CD4-positive, alpha-beta T cell treated with Interleukin-10 for 1 hour (primary cell): ENCODE measurements at regions not wholly inside any gene's neighbourhood (a gene's known extent, or its start where the extent isn't known, plus 50 kb on each side); places are given as distances from the start of the nearest gene placed in this dataset.
"Not testable (repeated sequence)": the region's sequence is repeated elsewhere in the genome, so short reads cannot be mapped to it uniquely, and the experiment has no call there.

Experiments
- DNase-seq: peaks from one replicate; pipeline ENCODE4 v3.0.0-alpha.2; 2020

DNA sequence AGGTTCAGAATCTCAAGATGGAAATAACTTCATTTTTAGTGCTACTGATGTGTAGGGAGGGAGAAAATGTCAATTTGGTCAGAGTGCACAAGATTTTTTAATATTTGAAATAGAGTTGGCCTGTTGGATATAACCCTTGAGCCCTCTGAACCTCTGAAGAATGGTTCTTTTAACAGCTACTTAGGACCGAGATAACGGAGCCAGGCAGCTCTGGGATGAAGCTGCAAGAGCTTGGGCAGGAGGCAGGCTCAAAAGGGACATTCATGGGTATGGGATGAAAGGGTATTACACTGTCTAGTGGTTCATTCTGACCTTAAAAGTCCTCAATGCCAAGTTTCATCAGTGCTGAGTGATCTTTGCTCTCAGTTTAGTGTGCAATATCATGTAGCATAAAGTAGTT lies 111.4 kb upstream of the CPHXL start:
- no peak for DNase-seq

DNA sequence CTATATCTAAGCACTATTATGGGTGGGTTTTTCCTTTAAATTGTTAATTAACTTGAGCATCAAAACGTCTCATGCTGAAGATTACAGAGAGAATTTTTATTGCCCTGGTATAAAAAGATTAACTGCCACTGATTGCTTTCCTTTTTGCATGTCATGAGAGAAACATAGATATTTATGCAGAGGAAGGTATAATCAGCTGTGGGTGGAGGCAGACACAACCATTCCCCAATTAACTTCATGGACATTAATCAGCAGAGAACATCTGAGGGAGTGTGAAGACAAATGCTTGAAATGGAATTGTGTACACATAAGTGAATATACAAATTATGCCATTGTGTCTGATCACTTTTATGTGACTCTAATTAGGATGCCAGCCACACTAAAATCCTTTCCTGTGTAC lies 115.2 kb upstream of the CPHXL start:
- no peak for DNase-seq

DNA sequence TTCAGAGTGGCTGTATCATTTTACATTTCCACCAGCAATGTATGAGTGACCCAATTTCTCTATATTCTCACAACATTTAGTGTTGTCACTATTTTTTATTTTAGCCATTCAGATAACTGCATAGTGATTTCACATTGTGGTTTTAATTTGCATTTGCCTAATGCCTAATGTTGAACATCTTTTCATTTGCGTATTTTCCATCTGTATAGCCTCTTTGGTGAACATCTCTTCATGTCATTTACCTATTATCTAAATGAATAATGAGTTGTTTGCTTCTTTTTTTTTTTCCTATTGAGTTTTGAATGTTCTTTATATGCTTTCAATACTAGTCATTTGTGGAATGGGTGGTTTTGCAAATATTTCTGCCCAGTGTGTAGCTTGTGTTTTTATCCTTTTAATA lies 120.9 kb upstream of the CPHXL start:
- DNase-seq: no peak

DNA sequence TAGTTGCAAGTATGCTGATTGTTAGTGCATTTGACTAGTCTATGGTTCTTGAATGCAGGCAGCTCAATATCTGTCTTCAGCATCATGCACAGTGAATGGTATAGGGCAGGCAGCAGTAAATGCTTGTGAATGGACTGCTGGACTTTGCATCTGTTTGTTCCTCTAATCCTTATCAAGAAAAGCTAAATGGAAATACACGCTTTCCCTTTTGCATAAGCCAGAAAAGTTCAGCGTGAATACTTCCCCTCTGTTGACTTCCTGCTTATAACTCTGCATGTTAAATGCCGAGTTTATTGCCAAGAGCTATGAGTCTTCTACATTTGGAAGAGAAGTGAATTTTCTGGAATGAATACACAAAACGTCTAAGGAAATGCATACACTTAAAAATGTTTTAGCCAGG lies 127.9 kb upstream of the CPHXL start:
- DNase-seq: no peak

DNA sequence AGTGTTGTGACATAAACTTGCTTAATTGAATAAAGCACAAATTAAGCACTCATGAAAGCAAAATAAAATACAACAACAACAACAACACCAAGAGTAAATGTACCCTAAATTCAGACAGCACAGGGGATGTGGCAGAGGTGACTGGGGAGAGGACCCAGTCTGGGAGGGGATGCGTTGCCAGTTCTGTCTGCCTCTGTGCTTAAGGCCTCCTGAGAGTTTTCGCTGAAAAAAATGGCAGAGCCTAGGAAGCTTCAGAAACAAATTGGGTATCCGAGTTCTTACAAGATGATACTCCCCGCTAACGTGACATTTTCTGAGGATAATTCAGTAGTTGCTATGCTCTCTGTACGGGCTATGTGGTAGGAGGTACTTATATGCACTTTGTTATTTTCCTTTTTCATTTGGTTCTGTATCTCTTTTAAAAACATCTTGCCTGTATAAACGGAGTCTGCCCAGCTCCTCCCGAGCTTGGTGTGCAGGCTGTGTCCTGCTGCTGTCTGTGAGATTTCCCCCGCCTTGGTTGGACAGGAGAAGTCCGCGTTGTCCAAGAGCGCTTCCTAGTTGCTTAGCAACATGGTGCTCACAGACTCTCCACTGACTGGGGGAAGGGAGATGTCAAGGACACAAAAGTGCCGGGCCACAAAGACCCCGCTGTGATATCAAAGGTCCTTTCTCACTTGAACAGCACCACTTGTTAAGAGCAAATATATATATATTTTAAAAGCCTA lies 134.2 kb upstream of the CPHXL start:
- no peak for DNase-seq

DNA sequence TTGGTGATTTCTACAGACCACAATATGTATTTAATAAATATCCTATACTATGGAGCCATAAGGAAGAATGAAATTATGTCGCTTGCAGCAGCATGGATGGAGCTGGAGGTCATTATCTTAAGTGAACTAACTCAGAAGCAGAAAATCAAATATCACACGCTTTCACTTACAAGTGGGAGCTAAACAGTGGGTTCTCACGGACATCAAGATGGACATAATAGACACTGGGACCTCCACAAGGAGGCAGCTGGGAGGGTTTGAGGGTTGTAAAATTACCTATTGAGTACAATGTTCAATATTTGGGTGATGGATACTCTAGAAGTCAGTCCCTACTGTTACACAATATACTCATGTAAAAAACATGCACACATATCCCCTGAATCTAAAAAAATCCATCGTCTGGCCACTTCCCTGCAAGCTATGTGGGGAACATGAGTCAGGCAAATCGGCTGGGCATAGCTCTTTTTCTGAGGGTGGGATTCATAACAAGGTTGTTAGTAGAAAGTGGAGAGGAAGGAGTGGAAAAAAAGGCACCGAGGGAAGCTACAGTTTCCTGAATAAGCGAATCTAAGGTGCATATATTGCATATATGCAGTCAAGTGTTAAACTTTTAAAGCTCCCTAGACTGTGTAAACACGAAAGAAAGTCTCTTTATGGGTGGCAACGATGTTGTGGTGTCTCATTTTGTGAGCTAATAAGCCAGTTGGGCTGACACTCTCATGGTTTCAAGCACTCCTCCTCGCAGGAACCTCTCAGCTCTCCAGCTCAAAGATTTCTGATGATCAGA lies 135.2 kb upstream of the CPHXL start:
- DNase-seq: no peak

DNA sequence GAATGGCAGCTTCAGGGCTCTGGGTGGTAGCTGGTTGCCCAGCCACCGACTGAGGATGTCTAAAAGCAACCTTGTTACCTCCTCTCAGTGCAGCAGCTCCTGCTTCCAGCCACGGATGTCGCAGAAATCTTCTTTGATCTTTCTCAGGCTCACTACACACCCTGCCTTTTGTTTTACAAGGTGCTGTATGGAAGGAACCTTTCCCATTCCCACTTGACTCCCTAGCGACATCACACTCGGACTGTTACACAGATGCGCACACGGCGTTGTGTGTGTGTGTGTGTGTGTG lies 135.8 kb upstream of the CPHXL start:
- DNase-seq: no peak

DNA sequence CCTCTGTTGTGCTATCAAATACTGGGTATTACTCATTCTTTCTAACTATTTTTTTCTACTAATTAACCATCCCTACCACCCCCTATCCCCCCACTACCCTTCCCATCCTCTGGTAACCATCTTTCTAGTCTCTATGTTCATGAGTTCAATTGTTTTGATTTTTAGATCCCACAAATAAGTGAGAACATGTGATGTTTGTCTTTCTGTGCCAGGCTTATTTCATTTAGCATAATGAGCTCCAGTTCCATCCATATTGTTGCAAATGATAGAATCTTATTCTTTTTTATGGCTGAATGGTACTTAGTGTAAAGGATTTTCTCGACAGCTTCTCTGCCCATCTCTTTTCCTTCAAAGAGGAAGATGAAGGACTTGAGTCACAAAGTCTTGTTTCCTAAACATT lies 138.0 kb upstream of the CPHXL start:
- no peak for DNase-seq

DNA sequence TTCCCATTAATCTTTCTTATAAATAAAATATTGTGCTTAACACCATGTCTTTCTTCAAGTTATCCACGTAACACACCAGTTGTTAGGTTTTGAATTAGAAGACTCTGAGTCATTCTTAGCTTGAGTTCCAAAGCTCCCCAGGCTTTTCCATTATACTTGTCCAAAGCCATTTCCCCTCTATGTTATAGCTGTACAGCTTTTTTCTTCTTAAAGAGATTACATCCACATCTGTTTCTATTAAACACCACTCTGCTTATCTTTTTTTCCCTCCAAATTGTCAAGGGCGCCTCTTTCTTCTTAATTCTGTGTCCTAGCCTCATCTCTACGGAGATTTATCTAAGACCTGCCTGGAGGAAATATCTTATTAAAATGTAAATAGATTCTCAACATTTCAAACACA lies 139.4 kb upstream of the CPHXL start:
- no peak for DNase-seq

DNA sequence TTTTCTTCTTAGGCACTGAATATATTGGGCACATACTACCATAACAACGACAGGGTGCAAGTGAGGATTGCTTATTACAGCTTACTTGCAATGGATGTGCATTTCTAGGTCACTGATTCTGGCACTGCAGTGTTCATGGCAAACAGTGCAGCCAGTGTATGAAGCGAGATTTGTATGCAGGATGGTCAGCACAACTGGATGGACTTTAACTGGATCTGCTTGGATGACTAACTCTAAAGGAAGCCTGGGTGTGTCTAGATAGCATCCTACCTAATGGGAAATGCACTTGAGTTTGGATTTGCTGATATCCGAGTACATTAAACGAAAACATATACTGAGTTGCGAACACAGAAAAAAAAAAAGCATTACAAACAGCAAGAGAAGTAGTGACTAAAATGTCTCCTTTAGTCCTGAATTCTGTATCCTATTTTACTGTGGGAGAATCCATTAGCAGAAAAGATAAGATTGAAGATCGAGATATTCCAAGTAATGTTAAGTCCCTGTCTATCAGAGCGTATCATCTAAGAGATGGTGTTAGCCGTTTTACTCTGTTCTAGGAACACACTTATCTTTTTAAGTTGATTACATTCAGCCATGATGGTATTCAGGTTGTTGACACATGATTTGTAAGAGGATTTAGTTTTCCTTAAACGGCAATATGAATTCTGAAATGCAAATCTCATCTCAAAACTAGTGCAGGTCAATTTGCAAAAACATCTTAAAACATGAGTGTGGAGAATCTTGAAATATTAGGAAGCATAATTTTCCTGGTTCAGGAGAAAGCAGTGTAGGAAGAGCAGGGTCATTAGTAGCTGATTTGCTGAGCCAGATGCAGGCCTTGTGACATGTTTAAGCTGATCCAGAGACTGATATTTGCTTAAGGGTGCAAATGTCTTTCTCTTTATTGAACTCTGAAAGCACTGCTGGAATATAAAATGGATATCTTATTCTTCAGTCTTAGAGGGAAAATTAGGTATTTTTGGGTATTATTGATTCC lies 142.6 kb upstream of the CPHXL start:
- DNase-seq: no peak

DNA sequence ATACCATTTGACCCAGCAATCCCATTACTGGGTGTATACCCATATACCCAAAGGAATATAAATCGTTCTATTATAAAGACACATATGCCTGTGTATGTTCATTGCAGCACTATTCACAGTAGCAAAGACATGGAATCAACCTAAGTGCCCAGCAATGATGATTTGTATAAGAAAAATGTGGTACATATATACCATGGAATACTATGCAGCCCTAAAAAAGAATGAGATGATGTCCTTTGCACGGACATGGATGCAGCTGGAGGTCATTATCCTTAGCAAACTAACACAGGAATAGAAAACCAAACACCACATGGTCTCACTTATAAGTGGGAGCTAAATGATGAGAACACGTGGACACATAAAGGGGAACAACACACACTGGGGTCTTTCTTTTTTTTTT lies 155.0 kb upstream of the CPHXL start:
- DNase-seq: not testable (repeated sequence)

DNA sequence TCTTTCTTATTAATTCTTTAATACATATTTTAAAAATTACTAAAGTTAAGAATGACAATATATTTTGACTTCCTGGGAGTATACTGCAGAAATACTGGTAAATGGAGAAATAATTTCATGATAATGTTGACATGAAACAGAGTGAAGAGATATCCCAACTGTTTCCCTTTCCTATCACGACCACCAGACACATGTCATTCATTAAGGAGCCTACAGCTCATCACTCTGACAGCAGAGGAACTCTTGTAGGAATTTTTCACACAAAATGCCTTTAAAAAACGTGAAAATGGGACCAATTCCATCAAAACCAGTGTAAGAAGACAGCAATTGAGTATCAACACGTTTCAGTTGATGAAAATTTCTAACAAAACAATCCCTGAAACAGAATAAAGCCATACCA lies 172.9 kb upstream of the CPHXL start:
- no peak for DNase-seq

DNA sequence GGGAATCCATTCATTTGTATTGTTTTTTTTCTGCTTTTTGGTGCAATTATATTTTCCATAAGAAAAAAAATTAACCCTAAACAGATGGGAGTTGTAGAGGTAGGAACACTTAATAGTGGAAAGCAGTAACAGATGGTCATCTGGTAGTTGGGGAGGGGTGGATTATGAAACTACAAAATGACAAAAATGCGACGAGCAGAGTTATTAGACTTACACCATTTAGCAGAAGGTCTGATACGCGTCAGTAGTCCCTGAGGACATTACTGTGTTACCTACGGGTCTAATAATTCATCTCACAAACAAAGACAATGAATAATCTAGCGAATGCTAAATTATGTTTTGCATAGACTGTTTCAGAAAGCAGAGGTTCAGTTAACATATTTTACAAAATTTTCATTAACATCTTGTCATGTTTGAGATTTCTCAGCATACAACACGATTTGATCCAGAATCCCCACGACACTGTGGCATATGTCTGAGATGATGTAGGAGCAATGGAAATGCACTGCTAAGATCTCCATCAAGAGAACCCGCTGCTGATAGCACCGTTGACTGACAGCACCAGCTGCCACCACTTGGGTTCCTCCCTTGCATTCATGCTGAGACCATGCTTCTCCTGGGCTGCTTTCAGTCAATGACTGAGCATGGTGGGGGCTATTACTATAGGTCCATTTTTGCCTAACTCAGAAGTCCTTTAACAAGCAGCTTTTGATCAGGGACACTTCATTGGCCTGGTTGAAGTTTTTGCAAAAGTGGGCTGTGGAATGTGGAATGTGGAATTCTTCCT lies 182.2 kb upstream of the CPHXL start:
- DNase-seq: no peak

DNA sequence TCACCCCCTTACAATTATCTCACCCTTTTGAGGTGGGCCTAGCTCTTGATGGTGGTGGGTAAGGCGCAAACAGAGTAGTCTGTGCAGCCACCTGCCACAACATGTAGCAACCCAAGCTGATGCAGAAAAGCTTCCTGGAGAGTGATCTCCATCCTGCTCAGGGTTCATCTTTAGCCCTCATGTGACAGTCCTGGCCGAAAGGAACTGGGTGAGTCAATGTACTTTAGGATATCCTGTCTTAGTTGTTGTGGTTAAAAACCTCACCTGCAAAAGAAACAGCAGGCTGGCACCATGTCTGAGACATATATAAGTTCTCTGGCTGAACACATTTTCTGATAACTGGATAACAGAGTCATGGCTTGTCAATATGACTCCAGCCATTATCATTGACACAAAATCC lies 183.5 kb upstream of the CPHXL start:
- no peak for DNase-seq

DNA sequence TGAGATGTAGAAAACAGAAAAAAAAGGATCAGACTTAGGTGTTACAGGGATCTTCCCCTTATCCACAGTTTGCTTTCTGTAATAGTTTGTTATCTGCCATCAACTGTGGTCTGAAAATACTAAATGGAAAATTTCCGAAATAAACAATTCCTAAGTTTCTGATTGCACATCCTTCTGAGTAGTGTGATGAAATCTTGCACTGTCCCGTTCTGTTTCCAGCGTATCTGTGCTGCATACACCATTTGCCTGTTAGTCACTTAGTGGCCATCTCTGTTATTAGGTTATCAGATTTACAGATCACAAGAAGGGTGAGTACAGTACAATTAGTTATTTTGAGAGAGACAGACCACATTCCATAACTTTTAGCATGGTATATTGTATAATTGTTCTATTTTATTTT lies 185.6 kb upstream of the CPHXL start:
- DNase-seq: no peak

DNA sequence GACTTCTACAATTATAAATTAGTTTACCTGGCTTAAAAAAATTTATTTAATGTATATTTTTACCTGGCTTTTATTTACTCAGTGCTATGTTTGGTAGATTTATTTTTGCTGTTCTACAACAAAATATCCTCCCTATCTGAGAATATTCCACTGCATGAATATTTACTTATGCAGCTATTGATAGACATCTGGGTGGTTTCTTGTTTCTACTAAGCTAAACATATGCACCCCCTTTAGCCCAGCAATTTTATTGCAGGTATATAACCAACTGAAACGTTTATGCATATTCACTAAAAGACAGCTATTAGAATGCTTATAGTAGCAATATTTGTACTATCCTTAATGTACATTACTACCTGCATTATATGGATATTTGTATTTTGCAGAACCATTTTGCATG lies 187.7 kb upstream of the CPHXL start:
- no peak for DNase-seq

DNA sequence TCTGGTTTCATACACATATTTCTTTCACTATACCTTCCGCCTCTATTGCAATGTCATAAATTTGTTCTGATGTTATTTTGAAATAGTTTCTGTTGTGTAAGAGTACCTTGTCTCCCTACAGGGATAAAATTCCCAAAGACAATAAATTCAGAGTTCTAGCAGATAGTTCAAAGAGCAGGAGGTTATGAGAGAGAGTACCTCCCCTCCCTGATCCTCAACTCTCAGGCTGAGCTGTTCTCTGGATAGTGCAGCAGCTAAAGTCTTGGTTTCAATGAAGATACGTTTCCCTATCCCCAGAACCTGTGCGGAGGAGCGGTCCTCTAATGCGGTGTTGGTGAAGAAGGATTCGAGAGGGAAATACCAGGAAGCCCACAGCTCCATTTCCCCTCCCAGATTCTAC lies 190.2 kb upstream of the CPHXL start:
- no peak for DNase-seq

DNA sequence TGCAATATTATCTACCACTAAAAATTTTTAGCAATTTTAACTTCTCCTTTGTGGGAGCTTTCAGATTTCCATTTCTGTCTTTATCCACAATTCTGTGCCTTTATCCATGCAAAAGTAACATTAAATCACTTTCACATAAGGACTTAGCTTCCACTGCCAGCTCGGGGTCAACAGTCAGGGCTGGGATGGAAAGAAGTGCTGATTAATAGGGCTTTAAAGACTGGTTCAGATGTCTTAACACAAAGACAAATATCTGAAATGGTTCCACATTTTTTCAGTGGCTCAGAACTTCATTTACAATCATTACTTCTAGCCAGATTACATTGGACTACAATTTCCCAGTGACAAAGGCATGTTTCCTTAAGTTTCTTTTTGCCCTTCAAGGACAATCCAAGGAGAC lies 191.8 kb upstream of the CPHXL start:
- no peak for DNase-seq

DNA sequence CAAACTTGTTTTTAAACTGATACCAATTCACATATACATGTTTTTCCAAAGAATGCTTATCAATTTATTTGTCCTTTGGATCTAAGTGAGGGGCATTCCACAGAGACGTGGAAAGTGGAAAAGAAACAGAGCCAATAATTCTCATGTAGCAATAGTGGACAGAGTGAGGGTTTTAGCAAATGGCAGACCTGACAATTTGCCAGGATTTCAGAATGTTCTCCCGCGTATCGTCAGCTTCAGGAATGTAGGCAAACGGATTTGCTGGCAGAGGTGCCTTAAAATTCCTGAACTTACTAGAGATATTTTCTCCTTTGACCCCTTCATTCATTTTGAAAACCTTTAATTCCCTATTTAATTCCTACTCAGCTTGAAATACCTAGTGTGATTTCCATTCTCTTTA lies 193.4 kb upstream of the CPHXL start:
- no peak for DNase-seq

DNA sequence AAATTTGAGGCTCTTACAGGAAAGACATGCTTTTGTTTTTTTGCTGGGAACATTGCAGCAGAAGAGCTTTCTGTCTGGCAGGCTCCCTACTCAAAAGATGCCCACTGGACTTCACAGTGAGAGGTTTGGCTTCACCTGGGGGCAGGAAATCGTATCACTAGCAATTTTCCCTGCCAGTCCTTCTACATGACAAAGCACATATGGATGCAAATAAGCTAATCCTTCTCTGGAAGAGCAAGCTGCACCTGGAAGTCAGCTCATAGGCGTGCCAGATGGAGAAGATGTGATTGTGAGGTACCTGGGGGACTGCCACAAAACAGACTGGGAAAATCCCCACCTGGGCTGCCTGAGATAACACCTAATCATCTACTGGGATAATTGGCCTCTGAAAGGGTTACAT lies 195.0 kb upstream of the CPHXL start:
- no peak for DNase-seq

DNA sequence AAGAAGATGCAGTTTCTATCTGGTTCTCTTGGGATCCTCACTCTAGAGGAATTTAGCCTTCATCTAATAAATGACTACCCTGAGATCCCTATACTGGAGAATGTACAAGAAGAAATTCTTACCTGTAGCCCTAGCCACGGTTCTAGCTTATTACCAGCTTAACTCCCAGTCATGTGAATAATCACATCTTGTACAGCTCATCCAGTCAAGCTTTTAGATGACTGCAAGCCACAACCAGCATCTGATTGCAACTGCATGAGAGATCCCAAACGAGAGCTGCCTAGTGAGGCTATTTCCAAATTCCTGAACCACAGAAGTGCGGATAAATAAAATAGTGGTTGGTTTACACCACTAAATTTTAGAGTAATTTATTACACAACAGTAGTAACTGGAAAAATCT lies 196.0 kb upstream of the CPHXL start:
- no peak for DNase-seq

DNA sequence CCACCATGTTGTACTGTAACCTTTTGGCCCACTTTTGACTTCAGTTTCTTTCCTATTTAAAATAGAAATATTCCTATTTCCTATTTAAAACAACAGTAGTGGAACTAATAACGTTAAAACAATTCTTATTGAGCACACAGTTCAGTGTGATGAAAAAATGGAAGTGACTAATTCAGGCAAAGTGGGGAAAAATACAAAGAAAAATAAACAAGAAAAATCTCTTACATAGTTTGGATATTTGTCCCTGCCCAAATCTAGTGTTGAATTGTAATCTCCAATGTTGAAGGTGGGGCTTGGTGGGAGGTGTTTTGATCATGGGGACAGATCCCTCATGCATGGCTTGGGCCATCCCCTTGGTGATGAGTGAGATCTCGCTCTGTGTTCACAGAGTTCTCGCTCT lies 198.1 kb upstream of the CPHXL start:
- DNase-seq: no peak

DNA sequence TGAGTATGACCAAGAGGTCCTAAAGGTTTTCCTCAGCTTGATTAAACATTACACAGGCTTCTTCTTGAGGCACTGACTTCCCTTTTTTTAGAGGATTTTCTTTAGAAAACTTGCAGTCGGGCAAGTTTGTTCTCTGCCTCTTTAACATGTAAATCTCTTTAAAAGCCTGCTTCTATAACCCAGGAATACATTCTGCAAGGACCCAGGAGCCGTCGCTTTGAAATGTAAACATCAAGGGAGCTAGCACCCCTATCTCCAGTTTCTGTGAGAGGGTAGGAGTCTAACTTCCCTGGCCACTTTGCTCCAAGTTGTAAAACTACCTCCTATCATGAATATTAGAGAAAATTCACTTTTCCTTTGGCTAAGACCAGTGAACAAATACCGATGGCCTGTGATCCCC lies 201.5 kb upstream of the CPHXL start:
- no peak for DNase-seq
